Neutrophil (primary cell): ENCODE measurements at regions not wholly inside any gene's neighbourhood (a gene's known extent, or its start where the extent isn't known, plus 50 kb on each side); places are given as distances from the start of the nearest gene placed in this dataset.

ENCODE experiments used
- H3K27ac ChIP-seq: fragments of 200-600 bp; sonication (generic); 2 replicates; pipeline ENCODE4 v1.5.1; 2016; ENCODE audit warnings: mild to moderate bottlenecking, moderate library complexity
- H3K27me3 ChIP-seq: fragments of 200-600 bp; sonication (generic); 2 replicates; pipeline ENCODE4 v1.6.0; 2016; ENCODE audit warnings: mild to moderate bottlenecking
- H3K36me3 ChIP-seq: fragments of 200-600 bp; sonication (generic); 2 replicates; pipeline ENCODE4 v1.5.1; 2017
- H3K4me1 ChIP-seq, 2 experiments: fragments of 200-600 bp in 1 of 2; sonication (generic) in 1 of 2; 1 replicate in 1 of 2; 2 replicates in 1 of 2; pipeline versions ENCODE4 v1.5.1 to v1.6.1; 2013 to 2016; ENCODE audit warnings: low read depth in 1 of 2, low read length in 1 of 2, mild to moderate bottlenecking in 1 of 2, moderate library complexity in 1 of 2; ENCODE audit not compliant: control insufficient read depth in 1 of 2, insufficient read depth in 1 of 2
- H3K4me3 ChIP-seq, 2 experiments: fragments of 200-600 bp in 1 of 2; sonication (generic) in 1 of 2; 1 replicate in 1 of 2; 2 replicates in 1 of 2; pipeline ENCODE4 v1.5.1; 2013 to 2016; ENCODE audit warnings: low read depth in 1 of 2, low read length in 1 of 2, mild to moderate bottlenecking in 1 of 2, moderate library complexity in 1 of 2
- H3K9me3 ChIP-seq: fragments of 200-600 bp; sonication (generic); 2 replicates; pipeline ENCODE4 v1.5.1; 2016
- CTCF ChIP-seq: fragments of 200-600 bp; sonication (generic); IDR thresholded peaks from 2 replicates; pipeline ENCODE4 v1.5.1; 2016; ENCODE audit warnings: antibody characterized with exemption

GRCh38 chr6:90805619-90806155 lies 218.8 kb upstream of the MAP3K7 start:
- no peak for TF ChIP-seq CTCF
- Histone ChIP-seq H3K36me3 (no peaks in the 10 kb centered on the region), H3K4me3 (no peak overlapping the region), H3K27ac (no peak overlapping the region), H3K27me3 (no peaks in the 10 kb centered on the region), H3K9me3 (no peaks in the 10 kb centered on the region), H3K4me1 (no peaks in the 10 kb centered on the region)

GRCh38 chr6:90803956-90804355 lies 217.1 kb upstream of the MAP3K7 start:
- Histone ChIP-seq H3K4me1 (no peaks in the 10 kb centered on the region), H3K9me3 (no peaks in the 10 kb centered on the region), H3K27me3 (no peaks in the 10 kb centered on the region), H3K36me3 (no peaks in the 10 kb centered on the region), H3K27ac (no peak overlapping the region), H3K4me3 (no peak overlapping the region)
- no peak for TF ChIP-seq CTCF

- Histone ChIP-seq H3K4me3 (no peak overlapping the region), H3K36me3 (no peaks in the 10 kb centered on the region), H3K9me3 (no peaks in the 10 kb centered on the region), H3K27me3 (no peaks in the 10 kb centered on the region), H3K27ac (no peak overlapping the region), H3K4me1 (no peaks in the 10 kb centered on the region)
- no peak for TF ChIP-seq CTCF
Observed at GRCh38 chr6:90795078-90795477, 208.2 kb upstream of the MAP3K7 start.

- no peaks in the 10 kb centered on the region for H3K27me3 ChIP-seq
- no peak for TF ChIP-seq CTCF
- H3K27ac ChIP-seq, result no peak overlapping the region
- no peaks in the 10 kb centered on the region for H3K9me3 ChIP-seq
- no peaks in the 10 kb centered on the region for H3K36me3 ChIP-seq
- H3K4me3 ChIP-seq, result no peak overlapping the region
- H3K4me1 ChIP-seq, result no peaks in the 10 kb centered on the region
Observed at GRCh38 chr6:90793771-90794170, 206.9 kb upstream of the MAP3K7 start.

- Histone ChIP-seq H3K27ac (no peak overlapping the region), H3K4me1 (no peaks in the 10 kb centered on the region), H3K36me3 (no peaks in the 10 kb centered on the region), H3K9me3 (no peaks in the 10 kb centered on the region), H3K27me3 (no peaks in the 10 kb centered on the region), H3K4me3 (no peak overlapping the region)
- no peak for TF ChIP-seq CTCF
Observed at GRCh38 chr6:90790696-90791095, 203.8 kb upstream of the MAP3K7 start.

GRCh38 chr6:90790058-90790457 lies 203.2 kb upstream of the MAP3K7 start:
- no peak for TF ChIP-seq CTCF
- H3K4me1 ChIP-seq, result no peaks in the 10 kb centered on the region
- no peaks in the 10 kb centered on the region for H3K27me3 ChIP-seq
- H3K27ac ChIP-seq, result no peak overlapping the region
- H3K36me3 ChIP-seq, result no peaks in the 10 kb centered on the region
- no peak overlapping the region for H3K4me3 ChIP-seq
- no peaks in the 10 kb centered on the region for H3K9me3 ChIP-seq
